ENCODE measurements at regions not wholly inside any gene's neighbourhood (a gene's known extent, or its start where the extent isn't known, plus 50 kb on each side); places are given as distances from the start of the nearest gene placed in this dataset.

DNA sequence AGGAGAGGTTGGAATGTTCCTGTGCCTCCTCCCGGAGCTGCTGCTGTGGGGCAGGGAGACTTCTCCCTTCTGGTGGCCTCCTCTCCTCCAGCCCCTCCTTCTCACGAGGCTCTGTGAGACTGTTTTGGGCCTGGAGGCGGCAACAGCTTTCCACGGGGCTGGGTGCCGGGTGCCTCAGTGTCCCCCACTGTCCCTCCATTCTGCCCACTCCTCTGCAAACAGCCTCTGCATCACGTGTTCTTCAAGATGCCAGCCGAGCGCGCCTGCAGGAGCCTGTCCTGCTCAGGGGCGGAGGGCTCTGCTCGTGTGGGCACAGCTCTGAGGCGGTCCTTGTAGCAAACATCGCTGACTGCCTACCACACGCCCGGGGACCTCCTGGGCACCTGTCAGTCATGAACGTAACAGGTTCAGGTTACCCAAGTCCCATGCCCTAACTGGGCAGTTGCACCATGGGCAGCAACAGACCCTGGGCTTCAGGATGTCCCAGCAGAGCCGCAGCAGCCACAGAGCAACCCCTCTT is 70.8 kb downstream of the RRM2 start:
- Histone ChIP-seq H3K4me1 (ENCODE audit: control insufficient read depth, extremely low read depth, insufficient read depth, low read length) (peaks cover 12% of the 10 kb centered on the region), H3K4me3 (replicated peaks in 1 of 4; ENCODE audit: control extremely low read depth in 1 of 4, insufficient read depth in 1 of 4, low read depth in 3 of 4, low read length in 4 of 4) (no peak overlapping the region), H4K20me1 (ENCODE audit: control insufficient read depth, extremely low read depth, insufficient read depth, low read length) (no peaks in the 10 kb centered on the region), H3K4me2 (ENCODE audit: extremely low read depth, insufficient read depth, low read length) (no peak overlapping the region), H3K79me2 (ENCODE audit: control insufficient read depth, insufficient read depth, low read length) (no peaks in the 10 kb centered on the region), H3K27me3 (ENCODE audit: control insufficient read depth, insufficient read depth, low read length) (no peaks in the 10 kb centered on the region), H3K27ac (ENCODE audit: insufficient read depth, low read length) (no peak overlapping the region), H3K36me3 (ENCODE audit: control insufficient read depth, insufficient read depth, low read length) (no peaks in the 10 kb centered on the region), H3K9ac (ENCODE audit: insufficient read depth, low read length) (no peak overlapping the region), H2AFZ (ENCODE audit: low read length) (no peak overlapping the region), H3K9me3 (ENCODE audit: control insufficient read depth, insufficient read depth, low read depth, low read length) (no peaks in the 10 kb centered on the region)
- DNase-seq (ENCODE audit: low read depth in 2 of 2): no peak
- TF ChIP-seq, protein P1, sequence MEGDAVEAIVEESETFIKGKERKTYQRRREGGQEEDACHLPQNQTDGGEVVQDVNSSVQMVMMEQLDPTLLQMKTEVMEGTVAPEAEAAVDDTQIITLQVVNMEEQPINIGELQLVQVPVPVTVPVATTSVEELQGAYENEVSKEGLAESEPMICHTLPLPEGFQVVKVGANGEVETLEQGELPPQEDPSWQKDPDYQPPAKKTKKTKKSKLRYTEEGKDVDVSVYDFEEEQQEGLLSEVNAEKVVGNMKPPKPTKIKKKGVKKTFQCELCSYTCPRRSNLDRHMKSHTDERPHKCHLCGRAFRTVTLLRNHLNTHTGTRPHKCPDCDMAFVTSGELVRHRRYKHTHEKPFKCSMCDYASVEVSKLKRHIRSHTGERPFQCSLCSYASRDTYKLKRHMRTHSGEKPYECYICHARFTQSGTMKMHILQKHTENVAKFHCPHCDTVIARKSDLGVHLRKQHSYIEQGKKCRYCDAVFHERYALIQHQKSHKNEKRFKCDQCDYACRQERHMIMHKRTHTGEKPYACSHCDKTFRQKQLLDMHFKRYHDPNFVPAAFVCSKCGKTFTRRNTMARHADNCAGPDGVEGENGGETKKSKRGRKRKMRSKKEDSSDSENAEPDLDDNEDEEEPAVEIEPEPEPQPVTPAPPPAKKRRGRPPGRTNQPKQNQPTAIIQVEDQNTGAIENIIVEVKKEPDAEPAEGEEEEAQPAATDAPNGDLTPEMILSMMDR (conservative IDR thresholded peaks at IDR 0.05 in 1 of 2, IDR thresholded peaks at IDR 0.05 in 1 of 2; ENCODE audit: low read depth in 1 of 2, low read length in 2 of 2): no peak
- TF ChIP-seq EZH2 (IDR thresholded peaks at IDR 0.05; ENCODE audit: low read length, missing control alignments): no peak

DNA sequence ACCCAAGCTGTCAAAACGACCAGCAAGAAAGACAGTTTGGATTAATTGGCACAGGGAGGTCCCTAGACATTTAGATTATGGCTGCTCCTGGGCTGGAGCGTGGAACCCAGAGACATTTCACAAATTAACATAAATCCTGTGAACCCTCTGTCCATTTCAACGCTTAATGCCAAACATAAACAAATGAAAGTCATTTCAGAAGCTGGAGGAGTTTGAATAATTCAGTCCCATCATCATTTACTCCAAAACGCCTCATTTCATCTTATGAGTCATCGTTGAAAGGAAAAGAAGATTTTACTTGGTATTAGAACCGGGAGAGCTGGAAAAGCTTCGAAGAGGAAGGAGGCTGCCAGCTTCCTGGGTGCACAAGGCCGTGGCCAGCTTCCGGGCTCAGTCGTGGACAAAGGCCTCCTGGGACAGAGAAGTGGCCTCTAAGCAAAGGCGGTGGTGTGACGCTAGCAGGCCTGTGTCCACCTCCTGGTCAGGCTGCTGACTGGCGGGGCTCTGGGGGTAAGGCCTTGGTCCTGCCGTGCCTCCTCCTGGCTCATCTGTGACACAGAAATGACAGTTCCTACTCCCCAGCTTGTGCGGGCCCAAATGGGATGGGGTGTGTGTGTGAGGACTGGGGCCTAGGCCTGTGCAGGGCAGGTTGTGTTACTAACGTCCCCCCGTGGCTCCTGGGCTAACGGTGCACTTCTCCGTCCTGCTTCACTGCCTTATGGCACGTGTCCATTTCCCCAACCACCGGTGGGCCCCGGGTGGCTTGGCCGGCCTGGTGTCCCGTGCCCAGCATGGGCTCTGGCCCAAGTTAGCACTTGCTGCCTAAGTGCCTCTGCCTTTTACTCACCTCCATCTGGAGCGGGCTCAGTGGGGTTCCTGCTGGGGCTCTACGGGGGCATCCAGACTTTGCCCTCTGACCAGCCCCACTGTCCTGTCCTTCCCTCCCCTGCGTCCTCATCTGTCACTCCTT is 71.6 kb downstream of the RRM2 start:
- H2AFZ ChIP-seq (ENCODE audit: low read length): peak overlapping the region; percentile 79
- H3K27me3 ChIP-seq (ENCODE audit: control insufficient read depth, insufficient read depth, low read length): no peaks in the 10 kb centered on the region
- H3K4me1 ChIP-seq (ENCODE audit: control insufficient read depth, extremely low read depth, insufficient read depth, low read length): peaks cover 12% of the 10 kb centered on the region
- no peaks in the 10 kb centered on the region for H3K36me3 ChIP-seq (ENCODE audit: control insufficient read depth, insufficient read depth, low read length)
- no peak overlapping the region for H3K27ac ChIP-seq (ENCODE audit: insufficient read depth, low read length)
- peak overlapping the region; percentile 13 for H3K9ac ChIP-seq (ENCODE audit: insufficient read depth, low read length)
- no peaks in the 10 kb centered on the region for H3K79me2 ChIP-seq (ENCODE audit: control insufficient read depth, insufficient read depth, low read length)
- H3K4me2 ChIP-seq (ENCODE audit: extremely low read depth, insufficient read depth, low read length): peak overlapping the region; percentile 35
- no peaks in the 10 kb centered on the region for H3K9me3 ChIP-seq (ENCODE audit: control insufficient read depth, insufficient read depth, low read depth, low read length)
- H3K4me3 ChIP-seq (replicated peaks in 1 of 4; ENCODE audit: control extremely low read depth in 1 of 4, insufficient read depth in 1 of 4, low read depth in 3 of 4, low read length in 4 of 4): no peak overlapping the region
- TF ChIP-seq, protein P1 (conservative IDR thresholded peaks at IDR 0.05 in 1 of 2, IDR thresholded peaks at IDR 0.05 in 1 of 2; ENCODE audit: low read depth in 1 of 2, low read length in 2 of 2): no peak
- TF ChIP-seq EZH2 (IDR thresholded peaks at IDR 0.05; ENCODE audit: low read length, missing control alignments): no peak
- no peaks in the 10 kb centered on the region for H4K20me1 ChIP-seq (ENCODE audit: control insufficient read depth, extremely low read depth, insufficient read depth, low read length)
- DNase-seq (ENCODE audit: low read depth in 2 of 2): peak; percentile 63 to 79

DNA sequence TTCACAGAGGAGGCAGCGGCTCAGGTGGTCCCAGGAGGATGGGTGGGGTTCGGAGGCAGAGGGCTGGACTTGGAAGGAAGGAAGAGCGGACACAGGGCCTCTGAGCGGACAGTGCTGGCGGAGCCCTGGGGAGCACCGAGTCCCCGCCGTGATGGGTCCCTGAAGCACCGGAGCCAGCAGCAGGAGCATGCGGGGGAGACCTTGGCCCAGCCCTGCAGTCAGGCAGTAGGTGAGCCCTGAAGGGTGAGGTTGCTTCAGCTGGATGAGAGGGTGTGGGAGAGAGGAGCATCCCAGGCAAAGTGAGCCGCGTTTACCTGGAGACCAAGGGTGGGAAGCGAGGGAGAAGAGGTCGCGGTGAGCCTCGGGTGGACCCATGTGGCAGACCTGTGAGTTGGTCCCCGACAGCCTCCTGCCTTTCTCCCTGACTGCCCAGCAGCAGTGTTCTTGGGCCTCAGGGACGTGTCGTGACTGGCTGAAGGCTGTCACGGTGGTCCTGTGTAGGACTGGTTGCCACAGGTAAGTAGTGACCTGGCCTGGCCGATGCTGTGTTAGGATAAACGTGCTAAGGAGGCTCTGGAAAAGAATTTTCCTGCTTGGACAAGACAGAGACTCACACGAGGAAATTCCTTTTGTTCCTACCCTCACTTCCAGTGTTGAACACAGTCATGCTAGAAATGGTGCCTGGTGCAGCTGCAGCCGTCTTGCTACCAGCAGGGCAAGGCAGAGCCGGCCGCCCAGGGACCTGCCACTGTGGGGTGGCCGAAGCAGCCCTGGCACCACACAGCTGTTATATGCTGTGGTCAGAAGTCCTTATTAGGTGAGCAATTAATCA is 73.0 kb downstream of the RRM2 start:
- H3K4me1 ChIP-seq (ENCODE audit: control insufficient read depth, extremely low read depth, insufficient read depth, low read length): peaks cover 12% of the 10 kb centered on the region
- H3K27me3 ChIP-seq (ENCODE audit: control insufficient read depth, insufficient read depth, low read length): no peaks in the 10 kb centered on the region
- no peak overlapping the region for H2AFZ ChIP-seq (ENCODE audit: low read length)
- no peaks in the 10 kb centered on the region for H3K9me3 ChIP-seq (ENCODE audit: control insufficient read depth, insufficient read depth, low read depth, low read length)
- no peak overlapping the region for H3K9ac ChIP-seq (ENCODE audit: insufficient read depth, low read length)
- DNase-seq (ENCODE audit: low read depth in 2 of 2): no peak
- H4K20me1 ChIP-seq (ENCODE audit: control insufficient read depth, extremely low read depth, insufficient read depth, low read length): no peaks in the 10 kb centered on the region
- no peak overlapping the region for H3K4me3 ChIP-seq (replicated peaks in 1 of 4; ENCODE audit: control extremely low read depth in 1 of 4, insufficient read depth in 1 of 4, low read depth in 3 of 4, low read length in 4 of 4)
- TF ChIP-seq EZH2 (IDR thresholded peaks at IDR 0.05; ENCODE audit: low read length, missing control alignments): no peak
- TF ChIP-seq, protein P1 (conservative IDR thresholded peaks at IDR 0.05 in 1 of 2, IDR thresholded peaks at IDR 0.05 in 1 of 2; ENCODE audit: low read depth in 1 of 2, low read length in 2 of 2): no peak
- H3K79me2 ChIP-seq (ENCODE audit: control insufficient read depth, insufficient read depth, low read length): no peaks in the 10 kb centered on the region
- no peak overlapping the region for H3K4me2 ChIP-seq (ENCODE audit: extremely low read depth, insufficient read depth, low read length)
- no peaks in the 10 kb centered on the region for H3K36me3 ChIP-seq (ENCODE audit: control insufficient read depth, insufficient read depth, low read length)
- no peak overlapping the region for H3K27ac ChIP-seq (ENCODE audit: insufficient read depth, low read length)
